MCF 10A (cell line): ENCODE measurements at regions not wholly inside any gene's neighbourhood (a gene's known extent, or its start where the extent isn't known, plus 50 kb on each side); places are given as distances from the start of the nearest gene placed in this dataset.

ENCODE experiments used
- BruUV-seq: library from RNA; stranded (reverse); fragments of 400-500 nt; replicated peaks from 2 replicates; lab custom pipeline; 2021; lab: Mats Ljungman, UMichigan
- CTCF ChIA-PET: fragments of 300-600 bp; sonication (Branson Sonifier 250); formaldehyde crosslinking; extraction: SDS; loops from one replicate; lab custom pipeline; 2021; ENCODE audit warnings: antibody characterized with exemption, inconsistent platforms; lab: Yijun Ruan, JAX
- POLR2A ChIA-PET: fragments of 300-600, 350-650 bp; sonication (Branson Sonifier 250); formaldehyde crosslinking; extraction: SDS; loops from one replicate; lab custom pipeline; 2020; ENCODE audit warnings: antibody characterized with exemption, inconsistent platforms; lab: Yijun Ruan, JAX
- DNase-seq: peaks from one replicate; pipeline ENCODE4 v3.0.0-alpha.2; 2018; ENCODE audit not compliant: unreplicated experiment
- H3K27ac Mint-ChIP-seq: one replicate; pipeline ENCODE4 v1.8.0; 2022; ENCODE audit warnings: mild to moderate bottlenecking, low read depth, mixed read lengths; ENCODE audit not compliant: unreplicated experiment
- H3K27me3 Mint-ChIP-seq: one replicate; pipeline ENCODE4 v1.8.0; 2022; ENCODE audit warnings: mixed read lengths; ENCODE audit not compliant: insufficient read depth, unreplicated experiment
- H3K36me3 Mint-ChIP-seq: one replicate; pipeline ENCODE4 v1.8.0; 2022; ENCODE audit warnings: mild to moderate bottlenecking, moderate library complexity, mixed read lengths; ENCODE audit not compliant: insufficient read depth, unreplicated experiment
- H3K4me1 Mint-ChIP-seq: one replicate; pipeline ENCODE4 v1.8.0; 2022; ENCODE audit warnings: mixed read lengths; ENCODE audit not compliant: insufficient read depth, unreplicated experiment
- H3K4me3 Mint-ChIP-seq: one replicate; pipeline ENCODE4 v1.8.0; 2022; ENCODE audit warnings: mild to moderate bottlenecking, moderate library complexity, mixed read lengths; ENCODE audit not compliant: unreplicated experiment
- H3K9me3 Mint-ChIP-seq: one replicate; pipeline ENCODE4 v1.8.0; 2022; ENCODE audit warnings: mixed read lengths; ENCODE audit not compliant: unreplicated experiment
- CTCF ChIP-seq: fragments of 200-600 bp; IDR thresholded peaks from one replicate; pipeline ENCODE4 v1.8.0; 2022; ENCODE audit warnings: antibody characterized with exemption, mild to moderate bottlenecking; ENCODE audit not compliant: unreplicated experiment
- intact Hi-C: fragments of 100-400 bp; cut with micrococcal nuclease; formaldehyde crosslinking; loops from 2 replicates; pipeline ENCODE4 v1.14.1; 2022

GRCh38 chr10:126734967-126735366 is 64.5 kb upstream of the C10orf90 start:
- no peak for TF ChIP-seq CTCF
- no TSS peak for BruUV-seq
- DNase-seq = peak; percentile 50
- no peaks in the 10 kb centered on the region for H3K36me3 Mint-ChIP-seq
- ChIA-PET CTCF (interaction anchor here (0.6 kb wide), 2 partner anchors 15 to 70 kb away, joined by 3 read pairs; no protein-coding TSS in a partner anchor), POLR2A (interaction anchor here (0.6 kb wide), 1 partner anchor 384 kb away, joined by 3 read pairs; no protein-coding TSS in a partner anchor)
- intact Hi-C loops = no loop called here
- H3K4me1 Mint-ChIP-seq = peaks cover 16% of the 10 kb centered on the region
- H3K4me3 Mint-ChIP-seq = no peak overlapping the region
- no peaks in the 10 kb centered on the region for H3K9me3 Mint-ChIP-seq
- H3K27ac Mint-ChIP-seq = no peak overlapping the region
- H3K27me3 Mint-ChIP-seq = no peaks in the 10 kb centered on the region

GRCh38 chr10:126736142-126736541 is 65.6 kb upstream of the C10orf90 start:
- Mint-ChIP-seq H3K27ac (no peak overlapping the region), H3K4me3 (no peak overlapping the region), H3K9me3 (no peaks in the 10 kb centered on the region), H3K36me3 (no peaks in the 10 kb centered on the region), H3K27me3 (no peaks in the 10 kb centered on the region), H3K4me1 (peaks cover 15% of the 10 kb centered on the region)
- TF ChIP-seq CTCF = no peak
- DNase-seq = no peak
- ChIA-PET CTCF (interaction anchor here (0.5 kb wide), 1 partner anchor 753 kb away, joined by 3 read pairs; no protein-coding TSS in a partner anchor), POLR2A (no interaction called here)
- intact Hi-C loops = no loop called here
- no TSS peak for BruUV-seq

- TF ChIP-seq CTCF = no peak
- intact Hi-C loops = no loop called here
- POLR2A ChIA-PET = interaction anchor here (0.7 kb wide), 1 partner anchor 159 kb away, joined by 3 read pairs; no protein-coding TSS in a partner anchor
- DNase-seq = no peak
- Mint-ChIP-seq H3K4me3 (no peak overlapping the region), H3K9me3 (no peaks in the 10 kb centered on the region), H3K27me3 (no peaks in the 10 kb centered on the region), H3K36me3 (no peaks in the 10 kb centered on the region), H3K4me1 (peaks cover 10% of the 10 kb centered on the region), H3K27ac (no peak overlapping the region)
- no TSS peak for BruUV-seq
- CTCF ChIA-PET = interaction anchor here (0.5 kb wide), 1 partner anchor 754 kb away, joined by 3 read pairs; no protein-coding TSS in a partner anchor
Measured at GRCh38 chr10:126736727-126737126, 66.2 kb upstream of the C10orf90 start.

GRCh38 chr10:126738001-126738400 is 67.5 kb upstream of the C10orf90 start:
- Mint-ChIP-seq H3K9me3 (no peaks in the 10 kb centered on the region), H3K4me1 (peaks cover 8% of the 10 kb centered on the region), H3K4me3 (no peak overlapping the region), H3K27me3 (peaks cover 11% of the 10 kb centered on the region), H3K36me3 (no peaks in the 10 kb centered on the region), H3K27ac (no peak overlapping the region)
- intact Hi-C loops = no loop called here
- DNase-seq = no peak
- ChIA-PET CTCF (no interaction called here), POLR2A (no interaction called here)
- no TSS peak for BruUV-seq
- no peak for TF ChIP-seq CTCF
